Bronchial epithelial cell (primary cell): ENCODE measurements at regions not wholly inside any gene's neighbourhood (a gene's known extent, or its start where the extent isn't known, plus 50 kb on each side); places are given as distances from the start of the nearest gene placed in this dataset.
"Not testable (repeated sequence)": the region's sequence is repeated elsewhere in the genome, so short reads cannot be mapped to it uniquely, and the experiment has no call there.

Experiments
- DNase-seq: peaks from one replicate; pipeline ENCODE4 v3.0.0-alpha.2; 2010; ENCODE audit warnings: low read depth
- FAIRE-seq: peaks from 2 replicates; lab custom pipeline; 2011; peaks lifted over from hg19 to GRCh38; lab: Jason Lieb, UNC
- H3K27me3 ChIP-seq: 2 replicates; pipeline ENCODE4 v1.5.1; 2011; ENCODE audit warnings: low read length; ENCODE audit not compliant: control insufficient read depth, insufficient read depth
- H3K36me3 ChIP-seq: 2 replicates; pipeline ENCODE4 v1.5.1; 2011; ENCODE audit warnings: low read length; ENCODE audit not compliant: control insufficient read depth, insufficient read depth
- H3K4me3 ChIP-seq: 2 replicates; pipeline ENCODE4 v1.5.1; 2011; ENCODE audit warnings: mild to moderate bottlenecking, low read depth, low read length, control low read depth
- CTCF ChIP-seq: IDR thresholded peaks from 2 replicates; pipeline ENCODE4 v1.5.1; 2011; ENCODE audit warnings: mild to moderate bottlenecking, moderate library complexity, low read length, control low read depth, inconsistent platforms; ENCODE audit not compliant: insufficient read depth, severe bottlenecking

GRCh38 chr7:119594956-119595355 lies 678.0 kb upstream of the KCND2 start:
- Histone ChIP-seq H3K36me3 (no peaks in the 10 kb centered on the region), H3K4me3 (no peak overlapping the region), H3K27me3 (no peaks in the 10 kb centered on the region)
- DNase-seq: no peak
- FAIRE-seq: no peak
- no peak for TF ChIP-seq CTCF

- no peak for TF ChIP-seq CTCF
- no peak for FAIRE-seq
Measured at GRCh38 chr7:119596651-119597050, 676.3 kb upstream of the KCND2 start.

GRCh38 chr7:119606297-119606696 lies 666.7 kb upstream of the KCND2 start:
- Histone ChIP-seq H3K4me3 (no peak overlapping the region), H3K36me3 (no peaks in the 10 kb centered on the region), H3K27me3 (no peaks in the 10 kb centered on the region)
- FAIRE-seq (no peak), DNase-seq (no peak)
- TF ChIP-seq CTCF: no peak

More at GRCh38 chr7:119596651-119597050, 676.3 kb upstream of the KCND2 start:
- Histone ChIP-seq H3K27me3 (no peaks in the 10 kb centered on the region), H3K4me3 (no peak overlapping the region), H3K36me3 (no peaks in the 10 kb centered on the region)
- no peak for DNase-seq

- TF ChIP-seq CTCF: no peak
- FAIRE-seq: no peak
- no peaks in the 10 kb centered on the region for H3K36me3 ChIP-seq
- no peak for DNase-seq
- H3K4me3 ChIP-seq: no peak overlapping the region
- no peaks in the 10 kb centered on the region for H3K27me3 ChIP-seq
Measured at GRCh38 chr7:119620769-119621168, 652.2 kb upstream of the KCND2 start.

GRCh38 chr7:119623427-119623826 lies 649.5 kb upstream of the KCND2 start:
- Histone ChIP-seq H3K27me3 (no peaks in the 10 kb centered on the region), H3K36me3 (no peaks in the 10 kb centered on the region), H3K4me3 (no peak overlapping the region)
- no peak for FAIRE-seq
- no peak for TF ChIP-seq CTCF
- DNase-seq: no peak

- no peak for TF ChIP-seq CTCF
- Histone ChIP-seq H3K4me3 (no peak overlapping the region), H3K36me3 (no peaks in the 10 kb centered on the region), H3K27me3 (no peaks in the 10 kb centered on the region)
- DNase-seq: no peak
- no peak for FAIRE-seq
Measured at GRCh38 chr7:119630406-119630969, 642.5 kb upstream of the KCND2 start.

- H3K27me3 ChIP-seq, FAIRE-seq, H3K4me3 ChIP-seq, H3K36me3 ChIP-seq, DNase-seq: not testable (repeated sequence)
Measured at GRCh38 chr7:119633812-119634211, 639.2 kb upstream of the KCND2 start.
